Vagina (tissue), 2 donors: ENCODE measurements at regions not wholly inside any gene's neighbourhood (a gene's known extent, or its start where the extent isn't known, plus 50 kb on each side); places are given as distances from the start of the nearest gene placed in this dataset.

ENCODE experiments used
- DNase-seq, 2 donors: peaks; one replicate each; pipeline ENCODE4 v3.0.0-alpha.2; 2017; ENCODE audit errors: extremely low spot score in 2 of 2
- H3K27ac ChIP-seq: fragments of 200-600 bp; sonication (generic); one replicate; pipeline ENCODE4 v1.5.1; 2019
- H3K27me3 ChIP-seq: fragments of 200-600 bp; sonication (generic); one replicate; pipeline ENCODE4 v1.5.1; 2019
- H3K36me3 ChIP-seq, 2 donors: fragments of 200-600 bp; sonication (generic); one replicate each; pipeline ENCODE4 v1.5.1; 2017 to 2019
- H3K4me1 ChIP-seq: fragments of 200-600 bp; sonication (generic); one replicate; pipeline ENCODE4 v1.5.1; 2019
- H3K4me3 ChIP-seq, 2 donors: fragments of 200-600 bp; sonication (generic); 1 replicate in 1 of 2; 2 replicates in 1 of 2; pipeline ENCODE4 v1.5.1; 2016 to 2019
- H3K9me3 ChIP-seq: fragments of 200-600 bp; sonication (generic); one replicate; pipeline ENCODE4 v1.5.1; 2019
- POLR2A ChIP-seq, 2 donors: fragments of 450-650 bp; IDR thresholded peaks; one replicate each; pipeline ENCODE4 v1.6.1; 2017; ENCODE audit warnings: antibody characterized with exemption in 2 of 2, mild to moderate bottlenecking in 2 of 2, moderate library complexity in 2 of 2
- POLR2AphosphoS5 ChIP-seq, 2 donors: sonication (generic); formaldehyde crosslinking; IDR thresholded peaks; one replicate each; pipeline ENCODE4 v1.9.0; 2017; ENCODE audit warnings: antibody characterized with exemption in 2 of 2, mild to moderate bottlenecking in 2 of 2, low read depth in 1 of 2; ENCODE audit not compliant: insufficient read depth in 1 of 2
- intact Hi-C: fragments of 100-400 bp; cut with DNase I; formaldehyde crosslinking; loops from one replicate; pipeline ENCODE4 v1.15.1; 2023
- TF ChIP-seq, protein P1 (sequence below), 3 experiments: fragments of 450-650 bp in 2 of 3; fragments of 200-600 bp in 1 of 3; sonication (generic) in 1 of 3; IDR thresholded peaks; one replicate each; pipeline ENCODE4 v1.5.1; 2017 to 2019; ENCODE audit warnings: antibody characterized with exemption in 3 of 3, mild to moderate bottlenecking in 2 of 3, moderate library complexity in 2 of 3

DNA sequence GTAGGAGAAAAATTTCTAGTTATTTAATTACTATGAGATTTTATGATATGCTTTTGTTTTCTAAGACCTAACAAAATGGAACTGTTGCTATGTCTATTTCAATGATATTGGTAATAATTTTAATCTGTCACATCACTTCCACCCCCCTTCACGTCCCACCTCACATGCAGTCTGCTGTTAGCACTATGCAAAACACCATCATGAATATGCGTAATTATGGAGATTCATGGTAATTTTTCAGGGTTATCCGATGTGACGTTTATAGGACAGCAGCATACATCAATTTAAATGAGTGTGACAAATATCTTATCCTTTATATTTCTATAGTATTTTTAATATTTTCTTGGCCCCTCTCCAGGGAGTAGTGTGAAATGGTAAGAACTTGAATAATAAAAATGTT, 283.8 kb upstream of the TMEM161B start:
- TF ChIP-seq POLR2A (IDR thresholded peaks at IDR 0.05), result no peak
- TF ChIP-seq, protein P1, sequence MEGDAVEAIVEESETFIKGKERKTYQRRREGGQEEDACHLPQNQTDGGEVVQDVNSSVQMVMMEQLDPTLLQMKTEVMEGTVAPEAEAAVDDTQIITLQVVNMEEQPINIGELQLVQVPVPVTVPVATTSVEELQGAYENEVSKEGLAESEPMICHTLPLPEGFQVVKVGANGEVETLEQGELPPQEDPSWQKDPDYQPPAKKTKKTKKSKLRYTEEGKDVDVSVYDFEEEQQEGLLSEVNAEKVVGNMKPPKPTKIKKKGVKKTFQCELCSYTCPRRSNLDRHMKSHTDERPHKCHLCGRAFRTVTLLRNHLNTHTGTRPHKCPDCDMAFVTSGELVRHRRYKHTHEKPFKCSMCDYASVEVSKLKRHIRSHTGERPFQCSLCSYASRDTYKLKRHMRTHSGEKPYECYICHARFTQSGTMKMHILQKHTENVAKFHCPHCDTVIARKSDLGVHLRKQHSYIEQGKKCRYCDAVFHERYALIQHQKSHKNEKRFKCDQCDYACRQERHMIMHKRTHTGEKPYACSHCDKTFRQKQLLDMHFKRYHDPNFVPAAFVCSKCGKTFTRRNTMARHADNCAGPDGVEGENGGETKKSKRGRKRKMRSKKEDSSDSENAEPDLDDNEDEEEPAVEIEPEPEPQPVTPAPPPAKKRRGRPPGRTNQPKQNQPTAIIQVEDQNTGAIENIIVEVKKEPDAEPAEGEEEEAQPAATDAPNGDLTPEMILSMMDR (IDR thresholded peaks at IDR 0.05), result no peak
- no peak for TF ChIP-seq POLR2AphosphoS5 (IDR thresholded peaks at IDR 0.05; ENCODE audit: insufficient read depth in 1 of 2, low read depth in 1 of 2)
- no peak for DNase-seq
- no peak overlapping the region for H3K27ac ChIP-seq
- intact Hi-C loops, result no loop called here
- no peaks in the 10 kb centered on the region for H3K27me3 ChIP-seq
- H3K4me3 ChIP-seq, result no peak overlapping the region
- H3K9me3 ChIP-seq, result no peaks in the 10 kb centered on the region
- H3K4me1 ChIP-seq, result no peaks in the 10 kb centered on the region
- no peaks in the 10 kb centered on the region for H3K36me3 ChIP-seq

DNA sequence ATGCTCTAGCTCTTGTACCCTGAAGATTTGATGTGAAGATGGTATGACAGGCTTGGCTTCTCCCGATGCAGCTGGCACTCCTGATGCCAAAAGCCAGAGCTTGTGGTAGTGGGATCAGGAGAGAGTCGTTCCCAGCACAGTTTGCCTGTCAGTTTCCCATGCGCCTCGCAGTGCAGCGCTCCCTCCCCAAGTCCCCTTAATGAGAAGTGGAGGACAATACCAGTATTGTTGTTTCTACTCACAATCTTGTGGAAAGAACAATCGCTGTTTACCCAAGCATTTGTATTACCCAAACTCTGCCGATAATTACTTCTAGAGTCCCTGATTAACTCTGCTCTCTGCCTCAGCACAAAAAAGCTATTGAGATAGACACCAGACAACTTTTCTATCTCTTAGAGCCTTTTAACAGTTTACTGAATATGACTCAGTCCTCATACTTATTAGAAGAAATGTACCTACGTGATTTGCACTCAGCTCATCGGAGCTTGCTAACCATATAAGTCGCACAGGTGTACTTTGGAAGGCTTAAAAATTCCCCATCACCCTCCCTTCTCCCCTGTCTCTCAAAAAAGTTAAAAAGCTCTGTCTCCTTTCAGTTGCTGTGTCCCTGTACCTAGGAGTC, 283.2 kb upstream of the TMEM161B start:
- no peak for DNase-seq
- Histone ChIP-seq H3K27ac (no peak overlapping the region), H3K4me1 (no peaks in the 10 kb centered on the region), H3K27me3 (no peaks in the 10 kb centered on the region), H3K36me3 (no peaks in the 10 kb centered on the region), H3K4me3 (no peak overlapping the region), H3K9me3 (no peaks in the 10 kb centered on the region)
- intact Hi-C loops, result no loop called here
- no peak for TF ChIP-seq POLR2AphosphoS5 (IDR thresholded peaks at IDR 0.05; ENCODE audit: insufficient read depth in 1 of 2, low read depth in 1 of 2)
- TF ChIP-seq, protein P1 (IDR thresholded peaks at IDR 0.05), result no peak

DNA sequence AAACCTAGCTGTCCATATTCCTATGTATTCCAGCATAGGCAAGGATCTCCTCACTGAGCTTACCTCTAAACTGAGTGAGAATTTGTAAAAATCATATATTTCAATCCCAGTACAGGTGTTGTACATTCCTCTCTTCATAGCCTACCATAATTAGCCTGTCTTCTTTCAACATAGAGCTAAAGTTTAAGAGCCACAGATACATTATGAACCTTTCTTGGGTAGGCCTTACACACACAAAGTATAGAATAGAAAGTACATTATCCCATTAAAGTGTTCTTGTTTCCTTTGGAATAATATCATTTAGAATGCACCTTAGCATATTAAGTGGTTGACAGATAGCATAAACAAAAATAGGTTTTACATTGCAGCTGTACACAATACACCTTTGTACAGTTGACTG, 282.1 kb upstream of the TMEM161B start:
- H3K36me3 ChIP-seq, result no peaks in the 10 kb centered on the region
- H3K9me3 ChIP-seq, result no peaks in the 10 kb centered on the region
- TF ChIP-seq POLR2A (IDR thresholded peaks at IDR 0.05) (no peak), POLR2AphosphoS5 (IDR thresholded peaks at IDR 0.05; ENCODE audit: insufficient read depth in 1 of 2, low read depth in 1 of 2) (no peak)
- TF ChIP-seq, protein P1 (IDR thresholded peaks at IDR 0.05), result no peak
- no peaks in the 10 kb centered on the region for H3K4me1 ChIP-seq
- H3K27me3 ChIP-seq, result no peaks in the 10 kb centered on the region
- H3K4me3 ChIP-seq, result no peak overlapping the region
- no peak for DNase-seq
- H3K27ac ChIP-seq, result no peak overlapping the region
- intact Hi-C loops, result no loop called here

DNA sequence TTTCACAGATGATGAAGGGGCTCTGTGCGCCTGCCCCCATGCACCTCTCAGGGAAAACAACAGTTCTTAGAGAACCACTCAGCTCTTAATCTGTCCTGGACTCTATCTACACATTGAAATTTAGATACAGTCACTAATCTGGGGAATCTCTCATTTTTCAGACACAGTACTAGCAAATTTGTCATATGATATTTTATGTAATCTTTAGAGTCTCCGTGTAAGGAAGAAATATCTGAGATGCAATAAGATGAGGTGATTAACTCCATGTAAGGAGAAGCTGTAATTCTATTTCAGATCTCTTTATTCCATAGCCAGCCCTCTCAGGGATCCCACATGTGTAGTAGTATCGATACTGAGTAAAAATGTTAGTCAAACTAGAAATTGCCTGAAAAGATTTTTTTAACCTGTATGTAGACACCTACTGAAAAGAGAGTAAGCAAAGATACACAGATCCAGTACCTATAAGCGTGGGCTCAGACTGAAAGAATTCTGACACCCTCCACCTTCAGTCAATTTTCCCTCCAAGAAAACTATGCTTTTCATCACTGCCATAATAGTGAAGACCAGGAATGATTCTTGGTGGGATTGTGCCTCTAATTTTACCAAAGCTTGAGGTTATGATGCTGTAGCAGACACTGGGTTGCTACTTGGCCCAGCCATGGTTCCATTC, 279.6 kb upstream of the TMEM161B start:
- Histone ChIP-seq H3K4me3 (no peak overlapping the region), H3K27ac (no peak overlapping the region), H3K4me1 (no peaks in the 10 kb centered on the region), H3K9me3 (no peaks in the 10 kb centered on the region), H3K36me3 (no peaks in the 10 kb centered on the region), H3K27me3 (no peaks in the 10 kb centered on the region)
- DNase-seq, result no peak
- TF ChIP-seq POLR2AphosphoS5 (IDR thresholded peaks at IDR 0.05; ENCODE audit: insufficient read depth in 1 of 2, low read depth in 1 of 2) (no peak), POLR2A (IDR thresholded peaks at IDR 0.05) (no peak)
- TF ChIP-seq, protein P1 (IDR thresholded peaks at IDR 0.05), result no peak
- intact Hi-C loops, result no loop called here

DNA sequence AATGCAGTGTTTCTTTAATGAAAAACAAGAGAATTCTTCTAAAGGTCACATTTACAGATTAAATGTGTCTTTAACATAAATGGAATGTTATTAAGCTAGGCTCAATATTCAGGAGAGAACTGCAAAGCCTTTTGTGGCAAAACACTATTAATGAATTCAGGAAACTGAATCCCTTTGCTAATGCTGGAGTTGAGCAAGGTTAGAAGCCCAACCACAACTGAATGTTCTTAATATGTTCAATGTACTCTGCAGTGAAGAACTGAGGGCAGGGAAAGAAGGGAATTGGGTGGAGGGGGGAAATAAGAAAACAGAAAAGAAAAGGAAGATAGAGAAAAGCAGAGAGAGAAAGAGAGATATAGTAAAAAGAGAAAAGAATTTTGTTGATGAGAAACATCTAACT, 276.7 kb upstream of the TMEM161B start:
- Histone ChIP-seq H3K36me3 (no peaks in the 10 kb centered on the region), H3K4me1 (no peaks in the 10 kb centered on the region), H3K9me3 (no peaks in the 10 kb centered on the region), H3K27me3 (no peaks in the 10 kb centered on the region), H3K4me3 (no peak overlapping the region), H3K27ac (no peak overlapping the region)
- DNase-seq, result no peak
- intact Hi-C loops, result no loop called here
- TF ChIP-seq, protein P1 (IDR thresholded peaks at IDR 0.05), result no peak
- TF ChIP-seq POLR2A (IDR thresholded peaks at IDR 0.05), result no peak
- no peak for TF ChIP-seq POLR2AphosphoS5 (IDR thresholded peaks at IDR 0.05; ENCODE audit: insufficient read depth in 1 of 2, low read depth in 1 of 2)
